Endothelial cell of umbilical vein (primary cell): ENCODE measurements at regions not wholly inside any gene's neighbourhood (a gene's known extent, or its start where the extent isn't known, plus 50 kb on each side); places are given as distances from the start of the nearest gene placed in this dataset.

Experiments
- CTCF ChIP-seq, 2 donors: IDR thresholded peaks; 1 replicate in 1 of 2; 2 replicates in 1 of 2; pipeline ENCODE4 v1.5.1; 2011; ENCODE audit warnings: low read length in 2 of 2, mild to moderate bottlenecking in 2 of 2, moderate library complexity in 2 of 2, control low read depth in 1 of 2, inconsistent platforms in 1 of 2, low read depth in 1 of 2; ENCODE audit not compliant: insufficient read depth in 1 of 2; ENCODE audit errors: extremely low read depth in 1 of 2
- EZH2 ChIP-seq: IDR thresholded peaks from 2 replicates; pipeline ENCODE4 v1.6.1; 2012; ENCODE audit warnings: borderline replicate concordance, low read depth, mild to moderate bottlenecking, moderate library complexity, low read length, inconsistent platforms; ENCODE audit not compliant: severe bottlenecking
- GATA2 ChIP-seq: IDR thresholded peaks from 2 replicates; pipeline ENCODE4 v1.7.0; 2011; ENCODE audit warnings: low read depth, mild to moderate bottlenecking, moderate library complexity, mixed read lengths, low read length; ENCODE audit not compliant: insufficient read length, insufficient read depth
- MAX ChIP-seq: IDR thresholded peaks from 2 replicates; pipeline ENCODE4 v1.6.1; 2011; ENCODE audit not compliant: insufficient read depth, insufficient read length
- MYC ChIP-seq: IDR thresholded peaks from one replicate; pipeline ENCODE4 v1.6.1; 2011; ENCODE audit warnings: mild to moderate bottlenecking, low read depth, low read length
- POLR2A ChIP-seq: IDR thresholded peaks from 2 replicates; pipeline ENCODE4 v1.6.1; 2012; ENCODE audit warnings: low read depth, mild to moderate bottlenecking, control low read depth, low read length
- POLR2AphosphoS5 ChIP-seq: IDR thresholded peaks from 2 replicates; pipeline ENCODE4 v1.6.1; 2012; ENCODE audit warnings: low read depth, mild to moderate bottlenecking, control low read depth, low read length, moderate library complexity; ENCODE audit not compliant: insufficient read depth

- no peak for TF ChIP-seq POLR2AphosphoS5
- no peak for TF ChIP-seq CTCF (IDR thresholded peaks at IDR 0.05; ENCODE audit: extremely low read depth in 1 of 2, insufficient read depth in 1 of 2, low read depth in 1 of 2, low read length in 2 of 2)
- TF ChIP-seq EZH2, result no peak
- TF ChIP-seq MYC, result no peak
- TF ChIP-seq MAX, result no peak
- TF ChIP-seq GATA2, result no peak
- no peak for TF ChIP-seq POLR2A
These were observed 284.9 kb upstream of the IRX1 start for GRCh38 chr5:3310541-3311261.
